ENCODE measurements at regions not wholly inside any gene's neighbourhood (a gene's known extent, or its start where the extent isn't known, plus 50 kb on each side); places are given as distances from the start of the nearest gene placed in this dataset.

DNA sequence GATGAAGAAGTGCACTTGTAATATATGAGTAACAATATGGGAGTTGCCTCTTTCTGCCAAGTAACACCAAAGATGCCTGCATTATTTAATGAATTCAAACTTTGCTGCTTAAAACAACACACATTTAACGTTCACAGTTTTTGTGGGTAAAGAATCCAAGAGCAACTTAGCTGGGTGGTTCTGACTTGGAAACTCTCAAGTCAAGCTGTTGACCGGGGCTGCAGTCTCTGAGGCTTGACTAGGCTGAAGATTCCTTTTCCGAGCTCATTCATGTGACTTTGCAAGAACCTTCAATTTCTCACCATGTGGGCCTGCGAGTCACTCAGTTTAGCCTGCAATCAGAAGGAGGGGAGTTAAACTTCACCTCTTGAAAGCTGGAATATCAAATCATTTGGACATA is 53.0 kb upstream of the TRPC7 start:
- DNase-seq (ENCODE audit: low read depth in 2 of 2) = no peak

Measured in fibroblast of skin of left biceps (primary cell).